GM23248 (cell line): ENCODE measurements at regions not wholly inside any gene's neighbourhood (a gene's known extent, or its start where the extent isn't known, plus 50 kb on each side); places are given as distances from the start of the nearest gene placed in this dataset.

Experiments
- EZH2 ChIP-seq: fragments of 200-600 bp; sonication (generic); IDR thresholded peaks from 2 replicates; pipeline ENCODE4 v1.6.1; 2018; ENCODE audit warnings: antibody characterized with exemption, mild to moderate bottlenecking; ENCODE audit not compliant: insufficient read depth, poor library complexity, severe bottlenecking
- EZH2phosphoT487 ChIP-seq: fragments of 200-600 bp; sonication (generic); IDR thresholded peaks from 2 replicates; pipeline ENCODE4 v1.6.1; 2018; ENCODE audit warnings: antibody characterized with exemption, moderate library complexity, mild to moderate bottlenecking, low read depth; ENCODE audit not compliant: insufficient read depth

- TF ChIP-seq EZH2 = no peak
- no peak for TF ChIP-seq EZH2phosphoT487
These were observed 195.1 kb downstream of the OTOL1 start for GRCh38 chr3:161691677-161692076.
